Lung (tissue), 11 donors: ENCODE measurements at regions not wholly inside any gene's neighbourhood (a gene's known extent, or its start where the extent isn't known, plus 50 kb on each side); places are given as distances from the start of the nearest gene placed in this dataset.

Experiments
- ATAC-seq: fragments of 200-7000 bp; cut with Tn5 transposase; one replicate; pipeline ENCODE4 v1.9.1; 2020; ENCODE audit warnings: moderate number of reproducible peaks; ENCODE audit not compliant: insufficient read depth, low FRiP score
- DNase-seq, 3 donors: peaks; one replicate each; pipeline ENCODE4 v3.0.0-alpha.2; 2013 to 2017
- H3K27ac ChIP-seq, 2 donors: one replicate each; pipeline ENCODE4 v1.5.1; 2013; ENCODE audit warnings: mild to moderate bottlenecking in 2 of 2, moderate library complexity in 2 of 2, control low read depth in 1 of 2, inconsistent platforms in 1 of 2, low read depth in 1 of 2, low read length in 1 of 2
- H3K27me3 ChIP-seq, 3 donors: one replicate each; pipeline ENCODE4 v1.5.1; 2013; ENCODE audit warnings: low read length in 2 of 3; ENCODE audit not compliant: control insufficient read depth in 3 of 3, insufficient read depth in 3 of 3
- H3K36me3 ChIP-seq, 4 donors: one replicate each; pipeline ENCODE4 v1.5.1; 2013; ENCODE audit warnings: low read length in 4 of 4, mild to moderate bottlenecking in 1 of 4, moderate library complexity in 1 of 4; ENCODE audit not compliant: control insufficient read depth in 4 of 4, insufficient read depth in 4 of 4
- H3K4me1 ChIP-seq, 5 donors: one replicate each; pipeline ENCODE4 v1.5.1; 2013; ENCODE audit warnings: low read length in 5 of 5, mild to moderate bottlenecking in 2 of 5, moderate library complexity in 1 of 5; ENCODE audit not compliant: control insufficient read depth in 5 of 5, insufficient read depth in 5 of 5
- H3K4me3 ChIP-seq: one replicate; pipeline ENCODE4 v1.5.1; 2013; ENCODE audit warnings: mild to moderate bottlenecking, control low read depth, moderate library complexity
- H3K9ac ChIP-seq, 2 donors: one replicate each; pipeline ENCODE4 v1.5.1; 2013; ENCODE audit warnings: low read length in 2 of 2, control low read depth in 1 of 2; ENCODE audit not compliant: insufficient read depth in 1 of 2
- H3K9me3 ChIP-seq, 4 donors: one replicate each; pipeline ENCODE4 v1.5.1; 2013; ENCODE audit warnings: low read length in 3 of 4, mild to moderate bottlenecking in 1 of 4, moderate library complexity in 1 of 4; ENCODE audit not compliant: control insufficient read depth in 4 of 4, insufficient read depth in 3 of 4
- CTCF ChIP-seq: IDR thresholded peaks from 2 replicates; pipeline ENCODE4 v1.5.1; 2012; ENCODE audit warnings: mild to moderate bottlenecking; ENCODE audit errors: control extremely low read depth, extremely low read depth
- WGBS, 2 donors: extraction: QIAGEN DNeasy Blood & Tissue Kit; methylation state at CpG; one replicate each; pipeline ENCODE4 v1.1.7; 2013; 5-methylcytosine and 5-hydroxymethylcytosine counted together
- donor health status: control.
- donor health status: control.
- donor health status: Bipolar disorder and iron deficiency.
- donor health status: healthy.
- donor health status: DM: yes; HTN: yes; CAD: no.

GRCh38 chr9:31124389-31124788, 1260.1 kb upstream of the ACO1 start:
- no peaks in the 10 kb centered on the region for H3K9me3 ChIP-seq
- H3K9ac ChIP-seq = no peak overlapping the region
- WGBS, 2 donors = 58 to 71% methylated on average over 1 of the region's 1 CpG
- no peak overlapping the region for H3K27ac ChIP-seq
- TF ChIP-seq CTCF = no peak
- no peaks in the 10 kb centered on the region for H3K27me3 ChIP-seq
- ATAC-seq = no peak
- H3K4me1 ChIP-seq = no peaks in the 10 kb centered on the region
- no peak for DNase-seq
- H3K4me3 ChIP-seq = no peak overlapping the region
- no peaks in the 10 kb centered on the region for H3K36me3 ChIP-seq

GRCh38 chr9:31135567-31135966, 1248.9 kb upstream of the ACO1 start:
- Histone ChIP-seq H3K36me3 (no peaks in the 10 kb centered on the region), H3K9me3 (peaks cover 0 to 3% (median 0%) of the 10 kb centered on the region in 4 donors), H3K27me3 (no peaks in the 10 kb centered on the region), H3K4me1 (no peaks in the 10 kb centered on the region), H3K27ac (no peak overlapping the region), H3K4me3 (no peak overlapping the region), H3K9ac (no peak overlapping the region)
- 79 to 87% methylated on average over 3 of the region's 3 CpGs for WGBS, 2 donors
- no peak for DNase-seq
- ATAC-seq = no peak
- TF ChIP-seq CTCF = no peak

- H3K9me3 ChIP-seq = peaks cover 0 to 3% (median 0%) of the 10 kb centered on the region in 4 donors
- no peaks in the 10 kb centered on the region for H3K36me3 ChIP-seq
- no peak overlapping the region for H3K9ac ChIP-seq
- ATAC-seq = no peak
- TF ChIP-seq CTCF = no peak
- no peak overlapping the region for H3K4me3 ChIP-seq
- no peaks in the 10 kb centered on the region for H3K4me1 ChIP-seq
- no peak for DNase-seq
- WGBS, 2 donors = 92% methylated on average over 2 of the region's 2 CpGs
- H3K27ac ChIP-seq = no peak overlapping the region
- H3K27me3 ChIP-seq = no peaks in the 10 kb centered on the region
Measured at GRCh38 chr9:31136524-31136923, 1247.9 kb upstream of the ACO1 start.
